CD4-positive, alpha-beta T cell treated with Interleukin-1 beta for 1 hour (primary cell): ENCODE measurements at regions not wholly inside any gene's neighbourhood (a gene's known extent, or its start where the extent isn't known, plus 50 kb on each side); places are given as distances from the start of the nearest gene placed in this dataset.

Source experiments
- DNase-seq, 2 donors: peaks; one replicate each; pipeline ENCODE4 v3.0.0-alpha.2; 2020 to 2022

DNA sequence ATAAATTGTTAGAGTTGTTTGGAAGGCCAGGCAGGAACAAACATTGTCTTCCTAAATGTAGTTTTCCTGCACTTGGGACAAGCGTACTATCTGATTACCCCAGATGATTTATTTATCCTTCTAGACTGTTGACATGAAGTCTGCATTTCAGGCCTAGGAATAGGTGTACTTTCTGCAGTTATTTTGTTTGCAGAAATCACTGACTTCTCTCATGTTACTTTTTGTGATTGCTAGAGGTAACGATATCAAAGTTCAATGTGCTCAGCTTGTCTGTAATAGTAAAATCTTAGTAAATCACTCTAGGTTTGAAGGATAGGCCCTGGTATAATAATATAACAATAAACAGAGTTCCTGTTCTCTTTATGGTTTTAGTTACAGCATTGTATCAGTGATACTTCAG is 75.4 kb upstream of the HDAC9 start:
- no peak for DNase-seq

DNA sequence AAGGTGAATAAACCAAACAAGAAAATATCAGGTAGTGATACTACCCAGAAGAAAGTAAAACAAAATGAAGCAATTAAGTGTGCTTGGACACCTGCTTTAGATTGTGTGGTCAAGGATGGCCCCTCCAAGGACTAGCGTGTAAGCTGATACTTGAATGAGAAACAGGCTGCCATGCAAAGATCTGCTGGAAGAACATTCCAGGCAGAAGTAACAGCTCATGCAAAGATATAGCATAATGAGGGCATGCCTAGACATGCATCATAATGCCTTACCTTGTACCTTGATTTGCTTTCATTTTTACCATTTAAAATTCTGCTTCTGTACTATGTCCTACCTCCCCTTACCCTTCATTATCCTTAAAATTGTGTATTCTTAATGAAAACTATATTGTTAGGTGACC is 74.8 kb upstream of the HDAC9 start:
- no peak for DNase-seq

DNA sequence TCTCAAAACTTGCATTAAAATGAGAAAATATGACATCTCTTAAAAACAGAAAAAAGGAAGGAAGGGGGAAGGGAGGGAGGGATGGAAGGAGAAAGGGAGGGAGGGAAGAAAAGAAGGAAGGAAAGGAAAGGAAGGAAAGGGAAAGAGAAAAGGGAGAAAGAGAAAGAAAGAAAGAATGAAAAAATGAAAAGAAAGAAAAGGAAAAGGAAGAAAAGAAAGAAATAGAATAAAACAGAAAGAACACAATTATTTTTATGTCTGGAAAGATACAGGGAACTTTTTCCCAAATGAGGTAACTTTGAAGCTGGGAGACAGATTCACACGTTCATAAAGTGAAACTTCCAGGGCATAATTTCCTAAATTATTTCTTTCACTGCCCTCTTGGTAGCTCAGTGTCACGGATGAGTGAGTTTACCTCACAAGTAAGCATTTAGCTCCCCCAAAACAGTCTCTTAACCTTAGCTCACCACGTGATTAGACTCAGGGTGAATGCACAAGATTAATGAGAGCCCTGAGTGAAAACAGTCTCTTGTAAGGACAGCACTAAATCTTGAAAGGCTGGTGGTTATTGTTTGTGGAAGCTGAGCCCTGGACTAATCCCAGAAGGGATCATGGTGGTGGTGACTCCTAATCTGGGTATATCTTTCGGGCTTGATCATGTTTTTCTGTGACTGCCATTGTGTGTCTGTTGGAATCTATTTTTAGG is 74.1 kb upstream of the HDAC9 start:
- DNase-seq, result no peak

DNA sequence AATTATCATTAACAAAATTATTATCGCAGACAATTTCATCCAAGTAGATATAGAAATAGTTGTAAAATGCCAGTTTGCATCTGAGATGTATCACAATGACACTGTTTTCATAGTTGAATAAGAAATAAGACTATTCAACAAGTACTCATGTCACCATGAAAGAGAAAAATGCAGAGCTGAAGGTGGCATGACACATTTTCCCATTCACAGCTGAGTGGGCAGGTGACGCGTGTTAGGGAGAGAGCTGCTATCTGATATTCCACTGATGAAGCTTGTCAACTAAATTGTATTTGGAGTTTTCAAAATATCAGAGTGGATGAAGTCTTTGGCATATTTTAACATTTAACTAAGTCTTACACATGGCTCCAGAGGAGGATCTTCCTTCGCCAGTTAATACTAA is 70.3 kb upstream of the HDAC9 start:
- no peak for DNase-seq

DNA sequence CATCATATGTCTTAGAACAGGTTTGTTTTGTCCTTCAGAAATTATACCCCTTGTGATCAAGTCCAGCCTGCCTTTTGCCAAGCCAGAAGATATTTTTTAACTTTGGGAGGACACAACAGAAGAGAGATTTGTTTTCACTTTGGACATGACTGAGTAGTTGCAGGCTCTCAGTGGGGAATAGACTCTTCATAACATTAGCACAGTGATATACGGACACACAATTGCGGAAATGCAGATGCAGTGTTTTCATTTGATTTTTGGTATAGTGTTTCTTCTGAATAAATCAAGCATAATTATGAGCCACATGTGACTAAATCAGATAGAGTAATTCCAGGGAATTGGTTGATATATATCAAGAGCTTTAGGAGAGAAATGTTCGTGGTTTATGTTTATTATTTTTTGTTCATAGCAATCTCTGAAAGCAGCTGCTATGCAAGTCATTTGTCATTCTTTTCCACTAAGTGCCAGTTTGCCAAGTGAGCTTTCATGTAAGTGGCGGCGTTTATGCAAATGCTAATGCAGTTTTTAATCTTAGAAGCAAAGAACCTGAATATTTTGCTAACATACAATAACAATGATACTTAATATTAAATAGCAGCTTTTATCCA is 69.6 kb upstream of the HDAC9 start:
- no peak for DNase-seq

DNA sequence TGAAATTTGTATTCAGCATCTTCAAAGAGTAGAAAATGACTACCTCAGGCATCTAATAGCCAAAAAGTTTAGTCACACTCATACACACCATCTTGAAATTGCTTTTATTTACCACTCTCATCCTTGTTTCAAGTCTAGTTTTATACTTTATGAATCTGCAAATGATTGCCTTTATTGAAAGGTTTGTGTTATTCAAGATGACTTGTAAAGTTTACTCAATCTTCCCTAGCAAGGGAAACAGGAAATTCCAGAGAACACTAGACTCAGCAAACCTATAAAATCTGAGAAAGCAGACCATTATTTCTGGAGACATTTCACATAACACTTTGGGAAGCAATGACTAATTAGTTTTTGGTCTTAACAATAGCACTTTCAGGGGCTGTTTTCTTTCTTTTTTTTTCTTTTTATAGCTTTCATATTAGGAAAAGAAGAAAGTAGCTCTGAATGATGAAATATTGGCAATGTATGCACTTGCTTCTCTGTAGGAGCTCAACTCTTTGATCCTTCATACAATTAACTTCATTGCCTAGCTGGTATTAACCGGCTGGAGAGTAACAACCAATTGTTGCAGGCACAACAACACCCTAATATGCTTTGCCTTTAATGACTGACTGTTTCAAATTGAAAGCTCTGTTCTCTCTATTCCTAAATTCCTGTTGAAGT is 68.9 kb upstream of the HDAC9 start:
- DNase-seq, result no peak

DNA sequence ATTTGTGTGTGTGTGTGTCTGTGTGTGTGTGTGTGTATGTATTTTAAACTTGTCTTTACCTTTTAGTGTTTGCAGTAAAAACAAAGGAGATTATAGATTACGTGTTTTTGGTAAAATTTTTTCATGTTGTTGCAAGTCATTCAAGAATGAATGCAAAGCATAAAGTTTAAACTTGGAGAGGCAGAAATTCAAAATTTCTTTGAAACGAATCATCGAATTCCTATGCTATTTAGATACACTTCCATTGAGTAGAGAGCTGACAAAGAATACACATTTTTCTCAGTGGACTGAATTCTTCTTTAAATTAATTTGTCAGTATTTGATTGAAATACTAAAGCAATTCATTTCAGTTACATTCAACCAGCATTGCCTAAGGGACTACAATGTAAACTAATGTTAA is 66.0 kb upstream of the HDAC9 start:
- no peak for DNase-seq

DNA sequence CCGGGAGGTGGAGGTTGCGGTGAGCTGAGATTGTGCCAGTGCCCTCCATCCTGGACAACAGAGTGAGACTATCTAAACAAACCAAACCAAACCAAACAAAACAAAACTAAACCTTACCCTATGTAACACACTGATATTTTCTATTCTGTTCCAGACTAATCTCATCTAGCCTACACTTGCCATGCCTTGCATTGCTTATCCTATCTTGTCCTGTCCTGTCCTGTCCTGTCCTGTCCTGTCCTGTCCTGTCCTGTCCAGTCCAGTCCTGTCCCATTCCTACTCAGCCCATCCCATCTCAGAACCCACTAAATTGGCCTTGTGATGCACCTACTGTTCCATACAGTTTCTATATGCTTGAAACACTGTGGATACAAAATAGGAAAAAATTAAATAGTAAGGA is 64.7 kb upstream of the HDAC9 start:
- no peak for DNase-seq

DNA sequence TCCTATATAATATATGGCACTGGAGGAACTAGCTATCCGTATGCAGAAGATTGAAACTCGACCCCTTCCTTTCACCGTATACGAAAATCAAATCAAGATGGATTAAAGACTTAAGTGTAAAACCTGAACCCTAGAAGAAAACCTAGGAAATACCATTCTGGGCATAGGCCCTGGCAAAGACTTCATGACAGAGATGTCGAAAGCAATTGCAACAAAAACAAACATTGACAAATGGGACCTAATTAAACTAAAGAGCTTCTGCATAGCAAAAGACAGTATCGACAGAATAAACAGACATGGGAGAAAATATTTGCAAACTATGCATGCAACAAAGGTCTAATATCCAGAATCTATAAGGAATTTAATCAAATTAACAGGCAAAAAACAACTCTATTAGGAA is 61.4 kb upstream of the HDAC9 start:
- no peak for DNase-seq

DNA sequence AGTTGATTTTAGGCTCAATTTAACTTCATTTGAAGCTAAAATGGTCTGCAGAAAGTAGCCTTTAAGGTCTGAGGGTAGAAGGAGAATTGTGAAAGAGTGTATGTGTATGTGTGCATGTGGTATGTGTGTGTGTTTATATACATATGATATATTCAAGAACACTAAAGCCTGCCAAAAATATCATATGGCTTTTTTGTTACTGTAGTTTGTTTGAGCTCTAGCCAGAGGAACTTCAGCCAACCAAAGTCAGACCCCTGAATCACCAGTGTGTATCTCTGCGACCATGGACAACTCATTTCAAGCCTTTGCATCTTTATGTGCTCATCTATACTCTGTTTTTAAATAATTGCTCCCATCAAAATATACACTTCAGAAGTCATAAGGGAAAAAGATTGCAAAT is 58.4 kb upstream of the HDAC9 start:
- DNase-seq, result no peak

DNA sequence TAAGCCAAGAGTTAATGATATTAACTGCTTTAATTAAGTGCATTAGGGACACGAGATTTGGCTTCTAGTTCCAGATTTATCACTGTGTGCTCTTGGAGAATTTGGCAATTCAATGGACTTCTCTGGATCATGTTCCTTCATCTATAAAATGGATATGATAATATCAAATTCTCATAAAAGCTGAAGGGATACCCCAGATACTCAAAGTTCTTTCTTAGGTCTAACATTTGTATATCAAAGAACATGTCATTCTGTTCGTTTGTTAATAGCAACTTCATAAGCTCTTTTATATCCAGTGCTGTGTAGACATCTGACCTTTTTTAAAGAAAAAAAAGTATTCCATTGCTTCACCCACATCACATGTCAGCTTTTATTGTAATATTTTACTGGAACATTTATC is 54.6 kb upstream of the HDAC9 start:
- DNase-seq, result no peak

DNA sequence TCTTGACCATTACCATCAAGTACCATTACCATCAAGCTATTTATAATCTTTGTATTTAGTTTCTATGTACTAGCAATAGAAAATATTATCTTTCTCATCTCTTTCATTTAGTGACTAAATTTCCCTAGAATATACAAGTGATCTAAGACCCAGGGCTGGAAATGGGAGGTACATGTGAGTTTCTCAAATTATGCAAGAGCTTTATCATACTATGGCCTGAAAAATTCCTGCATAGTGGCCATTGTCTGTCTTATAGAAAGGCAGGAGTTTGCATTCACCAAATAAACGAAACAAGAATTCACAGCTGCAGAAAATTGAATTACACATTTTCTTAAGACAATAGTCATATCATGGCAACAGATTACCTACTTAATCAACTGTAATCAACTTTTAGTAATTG is 50.7 kb upstream of the HDAC9 start:
- DNase-seq, result no peak

DNA sequence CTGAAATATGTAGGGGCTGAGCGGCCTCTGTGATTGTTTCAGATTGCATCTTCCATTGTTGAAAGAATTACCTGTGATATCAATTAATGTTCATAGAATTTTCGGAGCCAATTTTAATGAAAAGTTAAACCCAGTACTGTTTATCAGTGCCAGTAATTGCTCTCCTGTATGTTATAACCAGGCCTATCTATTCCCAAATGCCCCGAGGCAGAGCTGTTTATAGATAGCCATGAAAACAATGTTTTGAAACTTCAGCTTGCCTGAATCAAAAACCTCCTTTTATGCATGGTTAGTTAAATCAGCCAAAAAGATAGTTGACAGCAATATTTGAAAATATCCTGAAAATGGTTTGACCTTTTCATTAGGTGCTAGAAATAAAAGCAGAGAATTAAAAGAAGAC is 50.1 kb upstream of the HDAC9 start:
- no peak for DNase-seq
